ENCODE measurements at regions not wholly inside any gene's neighbourhood (a gene's known extent, or its start where the extent isn't known, plus 50 kb on each side); places are given as distances from the start of the nearest gene placed in this dataset.

DNA sequence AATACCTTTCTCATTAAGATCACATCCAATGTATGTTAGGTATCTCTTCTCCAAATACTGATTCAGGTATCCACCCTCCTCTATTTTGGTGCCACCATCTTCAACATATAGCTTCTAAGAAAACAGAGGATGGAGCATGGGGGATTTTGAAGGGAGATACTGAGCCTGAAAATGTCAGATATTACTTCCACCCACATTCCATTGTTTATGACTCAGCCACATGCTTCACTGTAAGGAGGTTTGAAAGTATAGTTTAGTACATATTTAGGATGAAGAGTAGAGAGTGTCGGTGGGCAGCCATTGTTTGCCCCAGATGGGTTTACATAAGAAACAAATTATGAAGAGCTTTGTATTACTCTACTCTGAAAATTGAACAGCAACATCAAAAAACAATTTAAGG is 286.7 kb downstream of the TFAP2B start:
- Histone ChIP-seq H3K4me3 (no peak overlapping the region), H3K27ac (no peak overlapping the region), H3K27me3 (no peaks in the 10 kb centered on the region), H3K36me3 (no peaks in the 10 kb centered on the region), H3K4me1 (no peaks in the 10 kb centered on the region), H3K9me3 (no peaks in the 10 kb centered on the region)
- 53 to 92% (median 86%) methylated on average over 1 of the region's 1 CpG for WGBS, 5 donors
- intact Hi-C loops (cut with DNase I; ENCODE audit: low total_unique reads), result no loop called here
- TF ChIP-seq POLR2AphosphoS5 (IDR thresholded peaks at IDR 0.05) (no peak), POLR2A (IDR thresholded peaks at IDR 0.05) (no peak), EP300 (IDR thresholded peaks at IDR 0.05) (no peak)
- no peak for DNase-seq

DNA sequence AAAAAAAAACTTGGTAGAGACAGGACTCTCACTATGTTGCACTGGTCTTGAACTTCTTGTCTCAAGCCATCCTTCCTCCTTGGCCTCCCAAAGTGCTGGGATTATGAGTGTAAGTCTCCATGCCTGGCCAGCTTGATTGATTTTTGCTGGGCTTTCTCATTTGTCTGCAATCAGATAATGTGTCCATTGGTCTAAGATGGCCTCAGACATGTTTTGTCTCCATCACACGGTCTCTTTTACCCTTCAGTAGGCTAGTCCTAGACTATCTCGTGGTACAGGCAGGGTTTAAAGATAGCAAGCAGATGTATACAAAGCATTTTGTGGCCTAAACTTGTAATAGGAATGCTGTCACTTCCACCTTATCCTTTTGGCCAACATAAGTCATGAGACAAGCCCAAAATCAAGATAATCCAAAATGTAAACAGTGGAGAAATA is 289.1 kb downstream of the TFAP2B start:
- no peak for TF ChIP-seq EP300 (IDR thresholded peaks at IDR 0.05)
- TF ChIP-seq, protein P1, sequence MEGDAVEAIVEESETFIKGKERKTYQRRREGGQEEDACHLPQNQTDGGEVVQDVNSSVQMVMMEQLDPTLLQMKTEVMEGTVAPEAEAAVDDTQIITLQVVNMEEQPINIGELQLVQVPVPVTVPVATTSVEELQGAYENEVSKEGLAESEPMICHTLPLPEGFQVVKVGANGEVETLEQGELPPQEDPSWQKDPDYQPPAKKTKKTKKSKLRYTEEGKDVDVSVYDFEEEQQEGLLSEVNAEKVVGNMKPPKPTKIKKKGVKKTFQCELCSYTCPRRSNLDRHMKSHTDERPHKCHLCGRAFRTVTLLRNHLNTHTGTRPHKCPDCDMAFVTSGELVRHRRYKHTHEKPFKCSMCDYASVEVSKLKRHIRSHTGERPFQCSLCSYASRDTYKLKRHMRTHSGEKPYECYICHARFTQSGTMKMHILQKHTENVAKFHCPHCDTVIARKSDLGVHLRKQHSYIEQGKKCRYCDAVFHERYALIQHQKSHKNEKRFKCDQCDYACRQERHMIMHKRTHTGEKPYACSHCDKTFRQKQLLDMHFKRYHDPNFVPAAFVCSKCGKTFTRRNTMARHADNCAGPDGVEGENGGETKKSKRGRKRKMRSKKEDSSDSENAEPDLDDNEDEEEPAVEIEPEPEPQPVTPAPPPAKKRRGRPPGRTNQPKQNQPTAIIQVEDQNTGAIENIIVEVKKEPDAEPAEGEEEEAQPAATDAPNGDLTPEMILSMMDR (IDR thresholded peaks at IDR 0.05), result no peak
- no peak for TF ChIP-seq POLR2AphosphoS5 (IDR thresholded peaks at IDR 0.05)
- TF ChIP-seq POLR2A (IDR thresholded peaks at IDR 0.05), result no peak
- no peaks in the 10 kb centered on the region for H3K9me3 ChIP-seq
- no peak for DNase-seq
- 33 to 56% (median 42%) methylated on average over 2 of the region's 2 CpGs for WGBS, 5 donors
- no peaks in the 10 kb centered on the region for H3K4me1 ChIP-seq
- intact Hi-C loops (cut with DNase I; ENCODE audit: low total_unique reads), result no loop called here
- no peaks in the 10 kb centered on the region for H3K27me3 ChIP-seq
- H3K36me3 ChIP-seq, result no peaks in the 10 kb centered on the region
- H3K4me3 ChIP-seq, result no peak overlapping the region
- H3K27ac ChIP-seq, result no peak overlapping the region

DNA sequence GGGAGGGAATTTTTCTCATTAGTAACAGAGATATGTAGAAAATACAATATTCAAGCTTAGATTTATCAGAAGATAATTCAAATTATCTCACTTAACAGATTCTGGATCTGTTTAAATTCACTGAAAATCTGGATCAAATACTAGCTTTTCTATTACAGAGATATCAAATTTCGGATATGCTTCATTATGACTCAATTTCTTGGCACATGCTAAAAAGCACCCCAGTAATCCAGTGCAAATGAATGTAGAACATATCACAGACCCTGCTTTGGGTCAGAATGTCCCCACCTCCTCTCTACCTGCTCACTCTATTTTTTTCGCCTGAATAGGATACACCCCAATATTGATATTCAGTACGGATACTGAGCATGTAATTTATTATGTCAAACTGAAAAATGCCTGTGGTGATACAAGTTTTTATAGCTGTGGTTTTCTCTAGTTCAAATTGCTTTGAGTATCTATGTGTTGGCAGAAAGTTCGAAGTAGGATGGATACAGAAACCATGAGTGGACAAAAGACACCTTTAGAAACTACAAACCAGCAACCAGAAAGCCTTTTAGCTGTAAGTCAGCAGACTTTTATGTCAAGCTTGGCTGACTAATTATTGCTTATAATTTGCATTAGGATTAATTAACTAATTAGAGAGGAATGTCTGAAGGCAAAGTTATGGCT is 290.0 kb downstream of the TFAP2B start:
- TF ChIP-seq EP300 (IDR thresholded peaks at IDR 0.05), result no peak
- TF ChIP-seq, protein P1 (IDR thresholded peaks at IDR 0.05), result no peak
- no peak for TF ChIP-seq POLR2A (IDR thresholded peaks at IDR 0.05)
- no peak for TF ChIP-seq POLR2AphosphoS5 (IDR thresholded peaks at IDR 0.05)
- Histone ChIP-seq H3K27me3 (no peaks in the 10 kb centered on the region), H3K27ac (no peak overlapping the region), H3K4me1 (no peaks in the 10 kb centered on the region), H3K36me3 (no peaks in the 10 kb centered on the region), H3K4me3 (no peak overlapping the region), H3K9me3 (no peaks in the 10 kb centered on the region)
- WGBS, 5 donors, result 77 to 87% (median 83%) methylated on average over 4 of the region's 4 CpGs
- DNase-seq, result no peak
- intact Hi-C loops (cut with DNase I; ENCODE audit: low total_unique reads), result no loop called here

DNA sequence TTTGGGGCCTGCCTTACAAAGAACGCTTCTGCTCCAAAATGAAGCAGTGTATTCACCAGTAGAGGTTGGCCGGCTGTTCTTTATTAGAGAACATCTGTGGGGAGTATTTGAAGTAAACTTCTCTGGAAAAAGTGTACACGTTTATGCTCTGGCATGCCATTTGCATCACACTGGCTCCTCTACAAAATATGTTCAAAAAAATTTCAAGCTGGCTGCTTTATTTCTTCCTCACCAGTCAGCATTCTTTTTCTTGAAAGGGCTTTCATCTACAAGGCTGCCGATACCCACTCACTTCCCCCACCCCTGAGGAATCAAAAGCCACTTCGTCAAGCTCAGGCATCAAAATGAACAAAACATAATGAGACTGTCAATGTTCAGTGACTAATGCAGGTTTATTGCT is 294.1 kb downstream of the TFAP2B start:
- Histone ChIP-seq H3K27ac (no peak overlapping the region), H3K36me3 (no peaks in the 10 kb centered on the region), H3K27me3 (no peaks in the 10 kb centered on the region), H3K4me1 (no peaks in the 10 kb centered on the region), H3K4me3 (no peak overlapping the region), H3K9me3 (no peaks in the 10 kb centered on the region)
- DNase-seq, result peak in 1 of 2 donors; percentile 7
- intact Hi-C loops (cut with DNase I; ENCODE audit: low total_unique reads), result no loop called here
- TF ChIP-seq, protein P1 (IDR thresholded peaks at IDR 0.05), result no peak
- TF ChIP-seq EP300 (IDR thresholded peaks at IDR 0.05) (no peak), POLR2A (IDR thresholded peaks at IDR 0.05) (no peak), POLR2AphosphoS5 (IDR thresholded peaks at IDR 0.05) (no peak)
- 52 to 81% (median 66%) methylated on average over 5 of the region's 5 CpGs for WGBS, 5 donors

DNA sequence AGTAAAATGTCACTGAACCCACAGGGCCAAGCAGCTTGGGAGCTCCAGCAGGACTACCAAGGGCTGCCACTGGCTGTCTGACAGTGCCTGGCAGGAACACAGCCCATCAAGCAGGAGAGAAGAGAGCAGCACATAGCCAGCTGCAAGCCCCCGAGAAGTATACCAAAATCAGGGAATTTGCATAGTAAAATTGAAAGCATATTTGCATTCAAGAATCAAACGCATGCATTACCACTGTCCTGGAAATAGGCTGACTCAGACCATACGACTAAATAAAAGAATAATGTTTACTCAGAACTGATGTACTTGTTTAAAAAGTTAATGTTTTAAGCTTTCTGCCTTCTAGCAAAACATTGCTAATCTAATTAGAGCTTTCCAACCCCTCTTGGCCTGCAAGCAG is 298.1 kb downstream of the TFAP2B start:
- intact Hi-C loops (cut with DNase I; ENCODE audit: low total_unique reads), result no loop called here
- Histone ChIP-seq H3K27me3 (no peaks in the 10 kb centered on the region), H3K9me3 (no peaks in the 10 kb centered on the region), H3K36me3 (no peaks in the 10 kb centered on the region), H3K4me1 (no peaks in the 10 kb centered on the region), H3K27ac (no peak overlapping the region), H3K4me3 (no peak overlapping the region)
- no peak for DNase-seq
- 34 to 50% (median 43%) methylated on average over 3 of the region's 3 CpGs for WGBS, 5 donors
- TF ChIP-seq EP300 (IDR thresholded peaks at IDR 0.05), result no peak
- TF ChIP-seq POLR2AphosphoS5 (IDR thresholded peaks at IDR 0.05), result no peak
- no peak for TF ChIP-seq POLR2A (IDR thresholded peaks at IDR 0.05)
- TF ChIP-seq, protein P1 (IDR thresholded peaks at IDR 0.05), result no peak

All from stomach (tissue), 8 donors.